IMR-90 (cell line): ENCODE measurements at regions not wholly inside any gene's neighbourhood (a gene's known extent, or its start where the extent isn't known, plus 50 kb on each side); places are given as distances from the start of the nearest gene placed in this dataset.

Experiments
- ATAC-seq: fragments of 200-7000 bp; cut with Tn5 transposase; 2 replicates; pipeline ENCODE4 v1.9.1; 2020; ENCODE audit warnings: low read depth, mild to moderate bottlenecking, moderate library complexity
- BruUV-seq: library from RNA; stranded (reverse); fragments of 400-500 nt; replicated peaks from 2 replicates; lab custom pipeline; 2021; lab: Mats Ljungman, UMichigan
- CTCF ChIA-PET: fragments of 300-600 bp; formaldehyde crosslinking; extraction: SDS; loops from one replicate; lab custom pipeline; 2021; ENCODE audit warnings: antibody characterized with exemption; lab: Yijun Ruan, JAX
- POLR2A ChIA-PET: fragments of 300-600 bp; sonication (Branson Sonifier 250); formaldehyde crosslinking; loops from one replicate; lab custom pipeline; 2022; ENCODE audit warnings: antibody characterized with exemption; ENCODE audit not compliant: unreplicated experiment; lab: Charles Lee
- DNase-seq: peaks from one replicate; pipeline ENCODE4 v3.0.0; 2013
- H2AFZ ChIP-seq: replicated peaks from 2 replicates; pipeline ENCODE3; 2013; ENCODE audit warnings: low read length, mild to moderate bottlenecking; ENCODE audit not compliant: poor library complexity
- H2AK5ac ChIP-seq: 2 replicates; pipeline ENCODE4 v1.6.1; 2013; ENCODE audit warnings: low read depth, low read length, inconsistent platforms
- H2AK9ac ChIP-seq: replicated peaks from 2 replicates; pipeline ENCODE3; 2013; ENCODE audit warnings: mild to moderate bottlenecking, low read depth, low read length, moderate library complexity; ENCODE audit not compliant: poor library complexity
- H2BK120ac ChIP-seq: 2 replicates; pipeline ENCODE4 v1.6.1; 2013; ENCODE audit warnings: low read depth, low read length, inconsistent platforms
- H2BK15ac ChIP-seq: 3 replicates; pipeline ENCODE4 v1.6.1; 2013; ENCODE audit warnings: low read depth, low read length, inconsistent platforms
- H2BK20ac ChIP-seq: 2 replicates; pipeline ENCODE4 v1.6.1; 2013; ENCODE audit warnings: low read depth, mild to moderate bottlenecking, inconsistent platforms, low read length, moderate library complexity
- H2BK5ac ChIP-seq: 2 replicates; pipeline ENCODE4 v1.6.1; 2013; ENCODE audit warnings: mild to moderate bottlenecking, low read depth, low read length, inconsistent platforms; ENCODE audit not compliant: poor library complexity, severe bottlenecking
- H3K14ac ChIP-seq: replicated peaks from 2 replicates; pipeline ENCODE4 v1.6.1; 2013; ENCODE audit warnings: low read depth, low read length, inconsistent platforms
- H3K18ac ChIP-seq: 2 replicates; pipeline ENCODE4 v1.6.1; 2013; ENCODE audit warnings: low read depth, low read length, control low read depth
- H3K23ac ChIP-seq: 2 replicates; pipeline ENCODE4 v1.6.1; 2013; ENCODE audit warnings: low read depth, low read length, inconsistent platforms
- H3K27ac ChIP-seq: 2 replicates; pipeline ENCODE4 v1.5.1; 2013; ENCODE audit warnings: mild to moderate bottlenecking, control low read depth, low read length; ENCODE audit not compliant: insufficient read depth
- H3K27me3 ChIP-seq: 2 replicates; pipeline ENCODE4 v1.6.1; 2013; ENCODE audit warnings: low read length; ENCODE audit not compliant: control insufficient read depth, insufficient read depth
- H3K36me3 ChIP-seq: 2 replicates; pipeline ENCODE4 v1.6.1; 2013; ENCODE audit warnings: low read length, mixed read lengths; ENCODE audit not compliant: control insufficient read depth, insufficient read depth
- H3K4ac ChIP-seq: 2 replicates; pipeline ENCODE4 v1.6.1; 2013; ENCODE audit warnings: low read depth, low read length, inconsistent platforms
- H3K4me1 ChIP-seq: 2 replicates; pipeline ENCODE4 v1.6.1; 2013; ENCODE audit warnings: low read length, mixed read lengths; ENCODE audit not compliant: control insufficient read depth, insufficient read depth
- H3K4me2 ChIP-seq: 2 replicates; pipeline ENCODE4 v1.6.1; 2013; ENCODE audit warnings: low read depth, mild to moderate bottlenecking, control low read depth, low read length, moderate library complexity
- H3K4me3 ChIP-seq: 2 replicates; pipeline ENCODE4 v1.5.1; 2013; ENCODE audit warnings: low read depth, mild to moderate bottlenecking, control low read depth, low read length, moderate library complexity; ENCODE audit not compliant: insufficient read depth
- H3K56ac ChIP-seq: 2 replicates; pipeline ENCODE4 v1.6.1; 2013; ENCODE audit warnings: low read length, inconsistent platforms; ENCODE audit not compliant: insufficient read depth; ENCODE audit errors: extremely low read depth
- H3K79me1 ChIP-seq, 2 experiments: 2 replicates each; pipeline ENCODE4 v1.6.1; 2013; ENCODE audit warnings: low read length in 2 of 2, inconsistent platforms in 1 of 2, low read depth in 1 of 2
- H3K9ac ChIP-seq: 2 replicates; pipeline ENCODE4 v1.6.1; 2013; ENCODE audit warnings: low read depth, low read length, control low read depth
- H3K9me1 ChIP-seq: 2 replicates; pipeline ENCODE4 v1.6.1; 2013; ENCODE audit warnings: low read length, inconsistent platforms; ENCODE audit not compliant: insufficient read depth
- H3K9me3 ChIP-seq: 2 replicates; pipeline ENCODE4 v1.6.1; 2013; ENCODE audit warnings: low read length; ENCODE audit not compliant: control insufficient read depth, insufficient read depth
- H4K20me1 ChIP-seq: 2 replicates; pipeline ENCODE4 v1.6.1; 2013; ENCODE audit warnings: low read length, inconsistent platforms; ENCODE audit not compliant: insufficient read depth
- H4K5ac ChIP-seq: 2 replicates; pipeline ENCODE4 v1.6.1; 2013; ENCODE audit warnings: mild to moderate bottlenecking, low read depth, low read length, control low read depth
- H4K8ac ChIP-seq, 2 experiments: 2 replicates each; pipeline ENCODE4 v1.6.1; 2013; ENCODE audit warnings: low read depth in 2 of 2, low read length in 2 of 2, control low read depth in 1 of 2, inconsistent platforms in 1 of 2
- H4K91ac ChIP-seq: 2 replicates; pipeline ENCODE4 v1.6.1; 2013; ENCODE audit warnings: low read depth, low read length, inconsistent platforms; ENCODE audit not compliant: insufficient read depth
- BHLHE40 ChIP-seq: fragments of 150-350 bp; IDR thresholded peaks from 2 replicates; pipeline ENCODE4 v1.6.1; 2016; ENCODE audit warnings: mild to moderate bottlenecking, low read depth, low read length
- CEBPB ChIP-seq: IDR thresholded peaks from 2 replicates; pipeline ENCODE4 v1.6.1; 2012; ENCODE audit warnings: low read depth, low read length, improper control_type of control experiment
- CHD1 ChIP-seq: IDR thresholded peaks from 2 replicates; pipeline ENCODE4 v1.6.1; 2012; ENCODE audit warnings: low read depth, low read length, improper control_type of control experiment
- CTCF ChIP-seq: conservative IDR thresholded peaks from 2 replicates; pipeline ENCODE4 v1.5.1; 2012; ENCODE audit warnings: mild to moderate bottlenecking, low read depth, low read length, improper control_type of control experiment
- MAFK ChIP-seq: IDR thresholded peaks from 2 replicates; pipeline ENCODE4 v1.6.1; 2012; ENCODE audit warnings: low read depth, low read length, improper control_type of control experiment
- MAZ ChIP-seq: IDR thresholded peaks from 2 replicates; pipeline ENCODE4 v1.6.1; 2012; ENCODE audit warnings: low read depth, mild to moderate bottlenecking, low read length, improper control_type of control experiment, moderate library complexity, borderline replicate concordance
- MXI1 ChIP-seq: IDR thresholded peaks from 2 replicates; pipeline ENCODE4 v1.6.1; 2012; ENCODE audit warnings: low read depth, mild to moderate bottlenecking, low read length, moderate library complexity, borderline replicate concordance
- NFE2L2 ChIP-seq: fragments of 150-350 bp; IDR thresholded peaks from 2 replicates; pipeline ENCODE4 v1.6.1; 2016; ENCODE audit warnings: low read depth, mild to moderate bottlenecking, low read length
- POLR2A ChIP-seq: IDR thresholded peaks from 2 replicates; pipeline ENCODE4 v1.6.1; 2012; ENCODE audit warnings: mild to moderate bottlenecking, low read depth, low read length
- RAD21 ChIP-seq: IDR thresholded peaks from 2 replicates; pipeline ENCODE4 v1.6.1; 2012; ENCODE audit warnings: low read length, improper control_type of control experiment
- RCOR1 ChIP-seq: IDR thresholded peaks from 2 replicates; pipeline ENCODE4 v1.6.1; 2012; ENCODE audit warnings: mild to moderate bottlenecking, low read length, improper control_type of control experiment; ENCODE audit not compliant: insufficient replicate concordance
- RFX5 ChIP-seq: IDR thresholded peaks from 2 replicates; pipeline ENCODE4 v1.8.0; 2012; ENCODE audit warnings: low read depth, mild to moderate bottlenecking, low read length, moderate library complexity
- SMC3 ChIP-seq: fragments of 150-350 bp; IDR thresholded peaks from 2 replicates; pipeline ENCODE4 v1.6.1; 2016; ENCODE audit warnings: low read depth, mild to moderate bottlenecking, antibody characterized with exemption, low read length, moderate library complexity
- USF2 ChIP-seq: fragments of 150-350 bp; IDR thresholded peaks from 2 replicates; pipeline ENCODE4 v1.6.1; 2017; ENCODE audit warnings: mild to moderate bottlenecking, antibody characterized with exemption, low read length, low read depth
- WGBS, 2 experiments: methylation state at CpG; one replicate each; pipeline versions ENCODE4 v1.1.5 to v1.1.7; 2013; ENCODE audit warnings: missing lambda C conversion rate in 2 of 2; ENCODE audit not compliant: insufficient read length in 1 of 2; ENCODE audit errors: extremely low coverage in 2 of 2; 5-methylcytosine and 5-hydroxymethylcytosine counted together
- dilution Hi-C: fragments of 300-500 bp; cut with HindIII; formaldehyde crosslinking; loops from one replicate; pipeline ENCODE4 v1.14.3; 2018; ENCODE audit warnings: low sequenced_read_pairs; ENCODE audit not compliant: unreplicated experiment
- in situ Hi-C: fragments of 300-500 bp; cut with MboI; formaldehyde crosslinking; loops from 3 replicates; pipeline ENCODE4 v1.14.3; 2019; ENCODE audit warnings: low sequenced_read_pairs, inconsistent platforms, mixed read lengths
- intact Hi-C: fragments of 100-400 bp; cut with micrococcal nuclease; formaldehyde crosslinking; loops from 2 replicates; pipeline ENCODE4 v1.10.0; 2022
- TF ChIP-seq, protein P1 (sequence below): fragments of 150-350 bp; IDR thresholded peaks from 2 replicates; pipeline ENCODE4 v1.6.1; 2016; ENCODE audit warnings: low read depth, mild to moderate bottlenecking, low read length, moderate library complexity, borderline replicate concordance

GRCh38 chr14:89473569-89473968, 56.5 kb upstream of the FOXN3 start:
- Histone ChIP-seq H3K14ac (no peak overlapping the region), H4K8ac (no peak overlapping the region), H3K9ac (no peak overlapping the region), H3K56ac (no peak overlapping the region), H3K27ac (no peak overlapping the region), H3K79me1 (peaks cover 10 to 26% of the 10 kb centered on the region in 2 experiments), H3K4me2 (no peak overlapping the region), H4K5ac (no peak overlapping the region), H2AK9ac (no peak overlapping the region), H3K4me1 (peaks cover 2% of the 10 kb centered on the region), H3K36me3 (0 out of 2 replicates have a peak, but pooled peaks cover 1% of the 10 kb centered on the region), H4K20me1 (peaks cover 4% of the 10 kb centered on the region; the same call in 1 of the 2 replicates), H3K18ac (no peak overlapping the region), H2BK5ac (no peak overlapping the region), H2BK120ac (no peak overlapping the region), H3K9me1 (peaks cover 8% of the 10 kb centered on the region), H3K4ac (no peak overlapping the region), H3K23ac (no peak overlapping the region), H2BK20ac (no peak overlapping the region), H4K91ac (no peak overlapping the region), H3K27me3 (no peaks in the 10 kb centered on the region), H2BK15ac (no peak overlapping the region), H2AK5ac (no peak overlapping the region), H3K9me3 (no peaks in the 10 kb centered on the region), H2AFZ (no peak overlapping the region), H3K4me3 (no peak overlapping the region)
- CTCF ChIA-PET = no interaction called here
- TF ChIP-seq MXI1 (no peak), RAD21 (no peak), NFE2L2 (no peak), RFX5 (no peak), BHLHE40 (no peak), RCOR1 (no peak), POLR2A (no peak), CTCF (no peak), USF2 (no peak), MAZ (no peak), MAFK (no peak), CHD1 (no peak), CEBPB (no peak), SMC3 (no peak)
- TF ChIP-seq, protein P1, sequence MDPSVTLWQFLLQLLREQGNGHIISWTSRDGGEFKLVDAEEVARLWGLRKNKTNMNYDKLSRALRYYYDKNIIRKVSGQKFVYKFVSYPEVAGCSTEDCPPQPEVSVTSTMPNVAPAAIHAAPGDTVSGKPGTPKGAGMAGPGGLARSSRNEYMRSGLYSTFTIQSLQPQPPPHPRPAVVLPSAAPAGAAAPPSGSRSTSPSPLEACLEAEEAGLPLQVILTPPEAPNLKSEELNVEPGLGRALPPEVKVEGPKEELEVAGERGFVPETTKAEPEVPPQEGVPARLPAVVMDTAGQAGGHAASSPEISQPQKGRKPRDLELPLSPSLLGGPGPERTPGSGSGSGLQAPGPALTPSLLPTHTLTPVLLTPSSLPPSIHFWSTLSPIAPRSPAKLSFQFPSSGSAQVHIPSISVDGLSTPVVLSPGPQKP = no peak
- POLR2A ChIA-PET = no interaction called here
- in situ Hi-C loops = no loop called here
- WGBS, 2 experiments = 83% methylated on average over 1 of the region's 2 CpGs; no CpG with 5 or more reads in 1 of the 2 experiments
- intact Hi-C loops = no loop called here
- no TSS peak for BruUV-seq
- ATAC-seq = no peak
- dilution Hi-C loops = no loop called here
- no peak for DNase-seq
